HG03103 (cell line): ENCODE measurements at regions not wholly inside any gene's neighbourhood (a gene's known extent, or its start where the extent isn't known, plus 50 kb on each side); places are given as distances from the start of the nearest gene placed in this dataset.

Source experiments
- ATAC-seq: cut with Tn5 transposase; IDR thresholded peaks from one replicate; pipeline ENCODE4 v1.9.1; 2021; ENCODE audit warnings: low read depth; ENCODE audit not compliant: unreplicated experiment

DNA sequence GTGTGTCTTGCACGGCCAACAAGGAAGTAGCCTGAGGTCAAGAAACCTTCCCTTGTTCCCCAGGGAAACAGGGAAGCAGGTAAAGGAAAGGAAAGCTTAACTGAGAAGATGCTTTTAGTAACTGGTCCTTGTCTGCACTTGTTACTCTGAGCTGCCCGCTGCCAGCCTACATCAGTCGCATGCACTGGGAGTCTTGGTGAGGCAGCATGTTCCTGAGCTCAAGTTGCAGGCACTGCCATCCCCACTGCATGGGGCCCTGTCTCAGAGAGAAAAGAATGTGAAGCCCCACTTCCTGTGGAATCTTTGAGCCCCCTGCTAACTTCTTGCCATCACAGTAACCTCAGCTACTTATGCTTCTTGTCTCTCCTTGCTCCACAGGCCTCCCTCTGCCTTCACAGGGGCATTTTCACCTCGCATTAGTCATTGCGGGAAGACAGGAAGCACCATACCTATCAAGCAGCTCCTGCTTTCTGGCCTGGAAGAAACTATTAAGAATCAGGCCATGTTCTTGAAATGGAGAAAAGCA lies 344.1 kb upstream of the ADAMTSL1 start:
- ATAC-seq, result no peak

GRCh38 chr9:18136354-18136994 lies 337.5 kb upstream of the ADAMTSL1 start:
- ATAC-seq, result no peak

DNA sequence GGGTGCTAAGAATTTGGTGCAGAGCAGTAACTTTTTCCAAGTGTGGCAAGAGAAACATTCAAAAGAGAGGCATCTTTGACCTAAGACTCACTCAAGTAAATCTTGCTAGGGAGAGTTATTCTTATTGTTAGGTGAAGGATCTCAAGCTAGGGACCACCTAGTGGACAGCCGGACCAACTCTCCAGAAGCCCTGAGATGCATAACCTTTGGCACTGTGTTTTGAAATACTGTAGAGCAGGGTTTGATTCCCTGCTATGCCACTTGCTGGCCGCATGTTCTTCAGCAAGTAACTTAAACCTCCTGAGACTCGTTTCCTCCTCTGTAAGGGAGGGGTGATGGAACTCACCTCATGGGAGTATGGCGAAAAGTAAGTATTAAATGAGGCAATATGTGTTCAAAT lies 336.1 kb upstream of the ADAMTSL1 start:
- ATAC-seq, result no peak

GRCh38 chr9:18138656-18139055 lies 335.3 kb upstream of the ADAMTSL1 start:
- ATAC-seq, result no peak

DNA sequence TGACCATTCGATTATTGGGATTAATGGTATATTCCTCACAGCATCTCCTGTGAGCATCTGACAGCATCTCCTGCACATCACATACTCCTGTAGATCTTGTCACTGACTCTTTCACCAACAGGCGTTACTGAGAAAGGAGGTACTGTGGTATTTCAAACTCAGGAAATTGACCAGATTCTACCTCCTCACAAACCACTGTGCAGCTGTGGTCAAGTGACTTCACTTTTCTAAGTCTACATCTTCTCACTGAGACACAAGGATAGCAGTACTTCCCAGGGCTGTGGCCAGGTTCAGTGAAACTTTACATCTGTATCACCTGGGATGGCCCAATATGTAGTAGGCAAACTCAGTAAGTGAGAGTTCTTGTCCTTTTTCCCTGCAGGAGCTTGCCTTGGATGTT lies 332.3 kb upstream of the ADAMTSL1 start:
- no peak for ATAC-seq

DNA sequence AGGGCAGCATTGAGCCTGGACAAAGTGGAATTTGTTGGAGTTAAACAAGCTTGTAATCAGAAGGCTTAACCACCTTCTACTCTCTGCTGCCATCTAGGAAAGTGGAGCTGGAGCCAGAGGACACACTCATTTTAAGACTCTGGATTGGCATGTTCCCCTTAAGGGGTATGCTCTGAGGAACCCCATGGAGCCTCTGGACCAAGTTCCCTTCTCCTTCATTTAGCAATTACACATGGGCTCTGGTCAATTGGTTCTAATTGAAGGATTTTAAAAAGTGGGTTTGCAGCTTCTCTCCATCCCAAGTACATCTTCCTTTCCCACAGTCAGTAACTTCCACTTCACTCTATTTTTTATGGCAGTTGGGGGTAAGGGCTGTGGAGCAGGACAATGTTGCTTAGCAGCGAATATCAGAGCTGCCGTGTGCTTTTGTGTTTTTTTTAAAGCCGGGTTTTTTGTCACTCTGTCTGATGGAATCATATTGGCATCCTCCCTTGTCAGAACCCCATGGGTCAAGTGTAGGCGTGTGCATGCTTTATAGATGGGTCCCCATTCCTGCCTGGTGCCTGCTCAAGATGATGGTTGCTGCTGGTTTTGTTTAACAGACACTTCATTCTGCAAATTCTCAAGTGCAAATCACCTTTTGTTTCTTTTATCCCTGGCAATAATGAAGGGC lies 330.7 kb upstream of the ADAMTSL1 start:
- no peak for ATAC-seq

DNA sequence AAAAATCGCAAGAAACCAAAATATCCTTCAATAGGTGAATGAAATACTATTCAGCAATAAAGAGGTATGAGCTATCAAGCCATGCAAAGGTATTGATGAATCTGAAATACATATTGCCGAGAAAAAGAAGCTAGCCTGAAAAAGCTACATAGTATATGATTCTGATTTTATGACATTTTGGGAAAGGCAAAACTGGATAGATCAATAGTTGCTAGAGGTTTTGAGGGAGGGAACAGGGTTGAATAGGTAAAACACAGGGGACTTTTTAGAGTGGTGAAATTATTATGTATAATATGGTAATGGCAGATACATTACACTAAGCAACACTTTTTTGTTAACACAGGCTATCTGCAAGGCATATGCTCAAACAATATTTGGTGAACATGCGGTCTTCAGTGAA lies 327.6 kb upstream of the ADAMTSL1 start:
- no peak for ATAC-seq

DNA sequence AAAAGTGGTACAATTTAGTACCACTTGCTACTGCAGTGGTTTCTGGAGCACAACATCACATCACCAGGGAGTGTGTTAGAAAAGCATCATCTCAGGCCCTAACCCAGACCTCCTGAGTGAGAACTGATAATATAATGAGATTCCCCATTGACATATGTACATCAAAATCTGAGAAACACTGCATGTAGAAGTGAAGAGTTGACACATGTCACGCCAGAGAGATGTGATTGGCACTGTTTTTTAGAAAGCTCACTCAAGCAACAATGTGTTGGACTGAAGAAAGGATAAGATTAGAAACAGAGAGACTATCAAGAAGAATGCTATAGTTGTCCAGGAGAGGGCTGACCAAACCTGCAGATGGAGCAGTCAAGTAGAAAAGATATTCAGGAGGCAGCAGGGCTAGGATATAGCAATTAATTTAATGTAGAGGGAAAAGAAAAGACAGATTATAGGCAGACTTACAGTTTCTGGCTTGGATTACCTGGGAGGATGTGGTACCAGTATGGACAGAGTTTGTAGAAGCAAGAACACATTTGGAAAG lies 324.4 kb upstream of the ADAMTSL1 start:
- no peak for ATAC-seq

GRCh38 chr9:18154661-18155060 lies 319.3 kb upstream of the ADAMTSL1 start:
- ATAC-seq, result no peak

- no peak for ATAC-seq
Observed at GRCh38 chr9:18159254-18159653, 314.7 kb upstream of the ADAMTSL1 start.

DNA sequence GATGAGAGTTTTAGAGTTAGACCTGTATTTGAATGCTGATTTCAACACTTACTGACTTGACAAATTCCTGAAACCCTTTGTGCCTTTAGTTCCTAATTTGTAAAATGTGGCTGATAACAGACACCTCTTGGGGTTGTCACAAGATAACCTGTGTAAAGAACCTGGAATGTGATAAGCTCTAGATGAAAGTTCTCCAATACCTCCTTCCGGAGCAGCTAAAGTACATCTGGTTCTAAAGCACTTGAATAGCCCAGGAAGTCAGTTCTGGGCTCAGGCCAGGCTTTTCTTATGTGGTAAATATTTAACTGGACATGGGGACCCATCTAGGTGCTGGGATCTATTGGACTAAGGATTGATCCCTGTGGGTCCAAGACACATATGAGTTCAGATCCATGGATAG lies 310.8 kb upstream of the ADAMTSL1 start:
- ATAC-seq, result no peak

DNA sequence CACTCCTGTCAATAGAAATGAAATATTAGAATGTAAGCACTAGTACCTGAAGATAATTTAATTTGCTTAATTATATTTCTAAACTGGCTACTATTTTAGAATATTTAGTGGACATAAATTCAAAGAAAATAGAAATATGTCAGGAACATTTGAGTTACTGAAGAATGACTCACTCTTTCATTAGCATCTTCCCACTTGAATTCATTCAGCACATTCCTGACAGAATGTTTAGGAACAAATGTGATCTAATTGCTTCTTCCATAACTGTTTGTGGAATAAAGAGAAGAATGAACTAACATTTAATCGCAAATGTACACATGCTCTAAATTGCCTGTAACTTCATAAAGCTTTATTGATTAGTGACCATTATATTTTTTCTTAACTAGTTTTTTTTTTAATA lies 306.2 kb upstream of the ADAMTSL1 start:
- no peak for ATAC-seq

GRCh38 chr9:18173923-18174322 lies 300.0 kb upstream of the ADAMTSL1 start:
- ATAC-seq, result no peak

DNA sequence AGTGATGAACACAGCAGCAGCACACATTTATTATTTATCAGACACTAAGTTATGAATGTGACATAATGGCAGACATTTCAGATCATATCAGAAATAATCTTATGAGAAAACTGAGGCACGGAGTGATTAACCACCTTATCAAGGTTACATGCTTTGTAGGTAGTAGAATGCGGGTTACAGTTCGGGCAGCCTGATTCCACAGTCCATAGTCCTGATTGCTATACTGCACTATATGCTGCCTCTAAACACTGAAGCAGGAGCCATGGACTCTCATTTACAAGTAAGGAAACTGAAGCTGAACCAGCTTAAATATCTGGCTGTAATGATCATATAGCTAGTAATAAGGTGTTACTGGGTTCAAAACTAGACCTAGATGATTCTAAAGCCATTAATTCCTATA lies 291.3 kb upstream of the ADAMTSL1 start:
- no peak for ATAC-seq

DNA sequence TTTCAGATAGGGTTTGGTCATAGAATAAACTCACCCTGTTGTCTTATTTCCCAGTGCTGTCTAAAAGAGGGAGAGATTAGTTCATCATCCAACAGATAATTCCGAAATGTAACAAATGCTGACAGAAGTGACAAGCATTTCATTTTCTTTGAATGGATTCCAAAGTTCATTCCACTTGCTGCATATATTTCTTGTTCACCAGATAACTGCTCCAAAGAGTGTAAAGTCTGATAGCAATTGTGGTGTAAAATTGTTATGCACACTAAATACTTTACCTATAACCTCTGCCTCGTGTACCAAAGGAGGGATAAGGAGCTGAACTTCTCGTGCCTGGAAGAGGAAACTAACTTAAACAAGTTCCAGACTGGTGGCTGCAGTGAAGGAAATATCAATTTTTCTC lies 290.0 kb upstream of the ADAMTSL1 start:
- ATAC-seq, result no peak

DNA sequence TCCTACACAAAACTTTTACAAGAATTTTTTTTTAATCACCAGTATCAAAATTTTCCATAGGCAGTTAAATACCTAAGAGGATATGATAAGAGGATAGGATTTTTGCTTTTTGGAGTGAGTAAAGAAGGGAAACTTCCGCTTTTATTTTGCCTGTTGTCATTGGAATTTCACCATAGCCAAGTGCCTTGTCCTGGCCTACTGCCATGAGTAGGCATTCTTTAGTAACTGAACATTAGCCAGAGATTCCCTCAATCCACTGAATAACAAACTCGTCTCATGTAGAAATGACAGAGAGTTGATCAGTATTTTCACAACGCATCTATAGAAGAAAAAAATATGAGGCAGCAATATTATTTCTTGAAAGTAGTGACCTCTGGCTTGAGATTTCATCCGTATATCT lies 289.6 kb upstream of the ADAMTSL1 start:
- ATAC-seq, result no peak

DNA sequence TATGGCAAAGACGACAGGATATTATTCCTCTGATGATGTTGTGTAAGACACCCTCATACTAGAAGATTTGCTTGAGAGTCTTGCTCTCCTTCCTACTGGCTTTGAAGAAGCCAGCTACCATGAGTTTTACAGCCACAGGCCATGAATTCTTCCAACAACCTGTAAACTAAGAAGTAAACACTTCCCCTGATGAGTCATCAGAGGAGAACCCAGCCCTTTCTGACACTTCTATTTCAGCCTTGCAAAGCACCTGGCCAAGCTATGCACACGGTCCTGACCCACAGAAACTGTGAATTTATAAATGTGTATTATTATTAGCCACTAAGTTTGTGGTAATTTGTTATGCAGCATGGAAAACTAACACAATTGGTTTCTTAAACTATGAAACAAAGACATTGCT lies 288.8 kb upstream of the ADAMTSL1 start:
- no peak for ATAC-seq

DNA sequence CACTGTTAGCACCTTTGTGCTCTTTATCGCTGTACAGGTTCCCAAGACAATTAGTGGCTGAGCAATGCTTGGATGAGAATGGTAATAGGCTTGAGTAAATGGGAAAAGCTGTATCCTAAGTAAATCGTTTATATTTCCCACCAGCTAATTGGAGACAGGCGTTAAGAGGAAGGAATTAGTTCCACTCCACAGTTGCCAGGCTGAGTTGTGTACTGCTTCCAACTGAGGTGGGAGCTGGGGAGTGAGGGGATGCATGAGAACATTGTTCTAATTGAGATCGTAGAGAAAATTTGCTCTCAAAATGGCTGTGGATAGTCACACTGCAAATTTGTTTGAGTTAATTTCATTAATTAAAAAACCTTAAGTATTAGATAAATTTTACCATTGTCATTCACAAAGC lies 285.0 kb upstream of the ADAMTSL1 start:
- no peak for ATAC-seq

DNA sequence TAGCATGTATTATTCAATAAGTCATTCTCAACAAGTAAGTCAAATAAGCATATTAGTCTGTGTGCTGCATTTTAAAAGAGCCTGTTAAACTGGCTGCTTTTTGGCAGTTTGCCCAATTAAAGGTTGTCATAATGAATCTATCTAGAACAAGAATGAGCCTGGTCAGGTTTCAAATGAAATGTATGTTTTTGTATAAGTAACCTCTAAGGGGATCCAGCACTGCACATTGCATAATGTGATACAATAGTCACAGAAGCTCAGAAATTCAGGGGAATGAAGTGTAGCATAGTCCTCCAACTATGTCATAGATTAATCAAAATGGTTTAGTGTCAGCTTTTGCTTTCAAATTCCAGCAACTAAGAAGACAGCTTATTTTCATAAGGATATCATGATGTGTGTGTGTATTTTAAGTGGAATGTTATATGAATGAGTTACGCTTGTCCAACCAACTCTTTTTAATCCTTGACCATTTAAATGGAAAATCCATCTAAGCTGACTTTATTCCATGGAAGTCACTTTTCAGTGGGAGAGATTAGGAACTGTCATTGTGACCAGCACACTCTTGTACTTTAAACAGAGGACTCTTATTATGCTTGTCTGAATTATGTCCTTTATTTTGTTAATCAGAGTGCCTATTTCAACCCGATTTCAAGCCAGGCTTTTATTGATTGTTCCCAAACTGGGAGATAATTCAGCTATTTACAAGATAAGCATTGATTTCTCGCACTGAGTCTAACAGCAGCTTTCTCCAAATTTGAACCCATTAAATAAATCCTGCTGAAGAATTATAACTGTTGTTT lies 283.9 kb upstream of the ADAMTSL1 start:
- no peak for ATAC-seq

DNA sequence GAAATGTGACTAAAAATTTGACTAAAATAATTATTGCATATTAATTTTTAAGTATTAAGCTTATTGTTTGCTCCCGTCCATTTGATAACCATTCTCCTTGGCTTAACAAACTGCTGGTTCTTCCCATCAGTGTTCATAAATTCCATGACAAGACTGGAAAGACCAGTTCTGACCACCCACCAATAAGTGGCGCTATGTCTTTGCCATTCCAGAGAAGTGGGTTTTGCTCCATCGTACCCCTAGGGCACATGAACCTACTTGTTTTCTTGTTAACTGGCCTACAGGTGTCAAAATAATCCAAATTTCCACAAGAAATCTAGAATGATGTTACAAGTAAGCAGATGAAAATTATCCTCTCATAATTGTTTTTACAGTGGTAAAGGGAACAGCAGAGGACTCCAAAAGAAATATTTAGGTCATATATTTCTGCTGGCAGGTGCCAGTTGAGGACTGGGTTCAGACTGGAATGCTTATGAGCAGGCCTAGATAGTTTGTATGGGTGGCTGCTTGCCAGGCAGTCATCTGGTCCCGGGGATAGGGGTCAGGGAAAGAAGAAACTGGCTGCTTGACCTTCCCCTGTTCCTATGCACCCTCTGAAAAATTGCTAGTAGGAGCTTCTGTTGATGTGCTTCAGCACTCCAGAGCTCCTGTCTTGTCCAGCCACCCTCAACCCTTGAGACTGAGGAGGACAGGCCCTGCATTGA lies 283.1 kb upstream of the ADAMTSL1 start:
- no peak for ATAC-seq

DNA sequence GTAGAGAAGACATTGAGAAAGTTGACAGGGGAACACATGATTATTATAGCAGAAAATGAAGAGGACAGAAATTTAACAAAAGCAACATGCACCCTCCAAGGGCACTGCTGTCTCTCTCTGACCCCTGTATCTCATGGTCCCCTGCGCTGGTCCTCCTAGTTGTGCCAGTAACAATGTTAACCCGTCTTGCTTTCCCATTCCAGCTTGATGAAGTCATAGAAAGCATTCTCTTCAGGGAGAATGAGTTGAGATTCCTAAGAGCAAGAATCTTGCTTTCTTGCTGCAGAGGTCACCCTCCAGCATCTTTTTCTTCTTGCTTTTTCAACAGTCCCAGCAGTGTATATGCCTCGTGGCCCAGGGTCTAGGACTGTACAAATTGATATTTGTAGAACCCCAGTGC lies 279.6 kb upstream of the ADAMTSL1 start:
- ATAC-seq, result no peak
